H1 (cell line): ENCODE measurements at regions not wholly inside any gene's neighbourhood (a gene's known extent, or its start where the extent isn't known, plus 50 kb on each side); places are given as distances from the start of the nearest gene placed in this dataset.

Source experiments
- CTCF ChIP-seq, 3 experiments: IDR thresholded peaks; 1 replicate in 2 of 3; 2 replicates in 1 of 3; pipeline versions ENCODE4 v1.5.1 to v1.6.1; 2011; ENCODE audit warnings: low read length in 3 of 3, mild to moderate bottlenecking in 3 of 3, inconsistent platforms in 2 of 3, low read depth in 1 of 3, moderate library complexity in 1 of 3; ENCODE audit not compliant: insufficient read depth in 1 of 3; ENCODE audit errors: control extremely low read depth in 1 of 3
- JUND ChIP-seq: IDR thresholded peaks from 2 replicates; pipeline ENCODE4 v1.6.1; 2011; ENCODE audit warnings: mild to moderate bottlenecking, improper control_type of control experiment, low read length
- KDM4A ChIP-seq: IDR thresholded peaks from one replicate; pipeline ENCODE4 v1.7.1; 2012; ENCODE audit warnings: low read depth, mild to moderate bottlenecking, moderate library complexity, low read length, inconsistent platforms; ENCODE audit not compliant: severe bottlenecking
- KDM5A ChIP-seq: fragments of 200-600 bp; IDR thresholded peaks from 2 replicates; pipeline ENCODE4 v1.7.1; 2012; ENCODE audit warnings: mild to moderate bottlenecking, low read length, inconsistent platforms, mixed read lengths
- PHF8 ChIP-seq: fragments of 200-600 bp; sonication (generic); conservative IDR thresholded peaks from 2 replicates; pipeline ENCODE4 v1.7.1; 2012; ENCODE audit warnings: low read depth, mild to moderate bottlenecking, inconsistent platforms, low read length, moderate library complexity
- SIRT6 ChIP-seq: IDR thresholded peaks from one replicate; pipeline ENCODE4 v1.7.1; 2012; ENCODE audit warnings: low read length, inconsistent platforms
- TEAD4 ChIP-seq: IDR thresholded peaks from 2 replicates; pipeline ENCODE4 v1.6.1; 2012; ENCODE audit warnings: low read depth, low read length, inconsistent platforms, mixed read lengths

DNA sequence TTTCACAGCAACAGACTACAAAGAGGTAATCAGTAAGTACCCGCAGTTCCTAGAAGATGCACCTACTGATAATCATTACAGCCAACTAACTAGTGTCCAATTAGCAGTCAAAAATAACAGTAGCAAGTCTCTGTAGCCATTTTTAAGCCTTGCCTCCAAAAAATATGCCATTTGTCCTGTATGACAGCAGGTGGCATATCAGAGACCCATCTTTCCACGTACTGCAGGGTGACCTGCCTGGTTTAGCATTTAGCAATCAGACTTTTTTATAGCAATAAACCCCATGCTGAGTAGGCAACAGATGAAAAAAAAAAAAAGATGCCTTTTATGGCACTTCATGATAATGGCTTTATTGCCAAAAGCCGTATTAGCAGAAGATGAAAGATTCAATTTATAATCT, 155.3 kb upstream of the LSM14A start (continued):
- TF ChIP-seq CTCF (IDR thresholded peaks at IDR 0.05; ENCODE audit: control extremely low read depth in 1 of 3, insufficient read depth in 1 of 3, low read depth in 1 of 3, low read length in 3 of 3) (no peak), PHF8 (no peak), KDM5A (no peak), SIRT6 (no peak), TEAD4 (no peak), KDM4A (no peak), JUND (no peak)
